IMR-90 (cell line): ENCODE measurements at regions not wholly inside any gene's neighbourhood (a gene's known extent, or its start where the extent isn't known, plus 50 kb on each side); places are given as distances from the start of the nearest gene placed in this dataset.

Source experiments
- BHLHE40 ChIP-seq: fragments of 150-350 bp; IDR thresholded peaks from 2 replicates; pipeline ENCODE4 v1.6.1; 2016; ENCODE audit warnings: mild to moderate bottlenecking, low read depth, low read length
- MAFK ChIP-seq: IDR thresholded peaks from 2 replicates; pipeline ENCODE4 v1.6.1; 2012; ENCODE audit warnings: low read depth, low read length, improper control_type of control experiment
- MXI1 ChIP-seq: IDR thresholded peaks from 2 replicates; pipeline ENCODE4 v1.6.1; 2012; ENCODE audit warnings: low read depth, mild to moderate bottlenecking, low read length, moderate library complexity, borderline replicate concordance
- POLR2A ChIP-seq: IDR thresholded peaks from 2 replicates; pipeline ENCODE4 v1.6.1; 2012; ENCODE audit warnings: mild to moderate bottlenecking, low read depth, low read length
- RFX5 ChIP-seq: IDR thresholded peaks from 2 replicates; pipeline ENCODE4 v1.8.0; 2012; ENCODE audit warnings: low read depth, mild to moderate bottlenecking, low read length, moderate library complexity
- TF ChIP-seq, protein P1 (sequence below): conservative IDR thresholded peaks from 2 replicates; pipeline ENCODE4 v1.5.1; 2012; ENCODE audit warnings: mild to moderate bottlenecking, low read depth, low read length, improper control_type of control experiment
- TF ChIP-seq, protein P2 (sequence below): fragments of 150-350 bp; IDR thresholded peaks from 2 replicates; pipeline ENCODE4 v1.6.1; 2017; ENCODE audit warnings: mild to moderate bottlenecking, antibody characterized with exemption, low read length, low read depth

DNA sequence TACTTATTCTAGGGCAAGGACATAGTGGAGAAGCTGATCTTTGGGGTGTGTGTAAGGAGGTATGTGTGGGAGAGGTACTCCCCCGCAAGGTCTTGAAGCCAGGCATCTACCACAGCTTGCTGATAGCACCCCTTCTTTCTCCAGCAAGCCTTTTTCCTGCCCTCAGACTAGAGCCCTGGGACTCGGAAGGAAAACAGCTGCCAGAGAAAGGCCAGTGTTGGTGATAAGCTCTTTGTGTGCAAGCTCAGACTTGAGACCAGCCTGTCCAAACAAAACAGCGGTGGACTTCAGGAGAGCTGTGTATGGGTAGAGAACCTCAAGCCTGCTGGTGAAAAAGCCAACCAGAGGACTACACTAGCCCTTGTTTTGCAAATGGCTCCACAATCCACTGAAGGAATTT is 1028.6 kb downstream of the MCTP2 start:
- no peak for TF ChIP-seq MAFK
- TF ChIP-seq, protein P1, sequence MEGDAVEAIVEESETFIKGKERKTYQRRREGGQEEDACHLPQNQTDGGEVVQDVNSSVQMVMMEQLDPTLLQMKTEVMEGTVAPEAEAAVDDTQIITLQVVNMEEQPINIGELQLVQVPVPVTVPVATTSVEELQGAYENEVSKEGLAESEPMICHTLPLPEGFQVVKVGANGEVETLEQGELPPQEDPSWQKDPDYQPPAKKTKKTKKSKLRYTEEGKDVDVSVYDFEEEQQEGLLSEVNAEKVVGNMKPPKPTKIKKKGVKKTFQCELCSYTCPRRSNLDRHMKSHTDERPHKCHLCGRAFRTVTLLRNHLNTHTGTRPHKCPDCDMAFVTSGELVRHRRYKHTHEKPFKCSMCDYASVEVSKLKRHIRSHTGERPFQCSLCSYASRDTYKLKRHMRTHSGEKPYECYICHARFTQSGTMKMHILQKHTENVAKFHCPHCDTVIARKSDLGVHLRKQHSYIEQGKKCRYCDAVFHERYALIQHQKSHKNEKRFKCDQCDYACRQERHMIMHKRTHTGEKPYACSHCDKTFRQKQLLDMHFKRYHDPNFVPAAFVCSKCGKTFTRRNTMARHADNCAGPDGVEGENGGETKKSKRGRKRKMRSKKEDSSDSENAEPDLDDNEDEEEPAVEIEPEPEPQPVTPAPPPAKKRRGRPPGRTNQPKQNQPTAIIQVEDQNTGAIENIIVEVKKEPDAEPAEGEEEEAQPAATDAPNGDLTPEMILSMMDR: no peak
- TF ChIP-seq POLR2A: no peak
- TF ChIP-seq BHLHE40: no peak
- TF ChIP-seq, protein P2, sequence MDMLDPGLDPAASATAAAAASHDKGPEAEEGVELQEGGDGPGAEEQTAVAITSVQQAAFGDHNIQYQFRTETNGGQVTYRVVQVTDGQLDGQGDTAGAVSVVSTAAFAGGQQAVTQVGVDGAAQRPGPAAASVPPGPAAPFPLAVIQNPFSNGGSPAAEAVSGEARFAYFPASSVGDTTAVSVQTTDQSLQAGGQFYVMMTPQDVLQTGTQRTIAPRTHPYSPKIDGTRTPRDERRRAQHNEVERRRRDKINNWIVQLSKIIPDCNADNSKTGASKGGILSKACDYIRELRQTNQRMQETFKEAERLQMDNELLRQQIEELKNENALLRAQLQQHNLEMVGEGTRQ: no peak
- TF ChIP-seq MXI1: no peak
- no peak for TF ChIP-seq RFX5
